SK-N-SH (cell line): ENCODE measurements at regions not wholly inside any gene's neighbourhood (a gene's known extent, or its start where the extent isn't known, plus 50 kb on each side); places are given as distances from the start of the nearest gene placed in this dataset.

Experiments
- CTCF ChIA-PET: fragments of 300-600, 350-600 bp; formaldehyde crosslinking; extraction: SDS; loops from one replicate; lab custom pipeline; 2021; lab: Yijun Ruan, JAX
- POLR2A ChIA-PET: fragments of 350-600 bp; sonication (Branson Sonifier 250); formaldehyde crosslinking; extraction: SDS; loops from one replicate; lab custom pipeline; 2020; ENCODE audit warnings: antibody characterized with exemption, inconsistent platforms; lab: Yijun Ruan, JAX
- DNase-seq: peaks from one replicate; pipeline ENCODE4 v3.0.0; 2012
- H2AFZ ChIP-seq: fragments of 200-600 bp; sonication (generic); 2 replicates; pipeline ENCODE4 v1.8.1; 2016; ENCODE audit warnings: antibody characterized with exemption, mild to moderate bottlenecking, low read depth
- H3F3A ChIP-seq: fragments of 200-600 bp; sonication (generic); replicated peaks from 2 replicates; pipeline ENCODE3; 2016; ENCODE audit warnings: antibody characterized with exemption, mild to moderate bottlenecking; ENCODE audit not compliant: insufficient read depth
- H3K27ac ChIP-seq, 2 experiments: fragments of 200-500 bp in 1 of 2; fragments of 200-600 bp in 1 of 2; sonication (Bioruptor generic) in 1 of 2; sonication (generic), shearing (Covaris generic) in 1 of 2; 2 replicates each; pipeline versions ENCODE4 v1.5.1 to v1.6.1; 2014 to 2016; ENCODE audit warnings: low read depth in 2 of 2, inconsistent platforms in 1 of 2, low read length in 1 of 2, mild to moderate bottlenecking in 1 of 2, mixed read lengths in 1 of 2
- H3K27me3 ChIP-seq: fragments of 200-600 bp; sonication (generic), shearing (Covaris generic); 2 replicates; pipeline ENCODE4 v1.6.1; 2016; ENCODE audit warnings: mixed run types; ENCODE audit not compliant: insufficient read depth
- H3K36me3 ChIP-seq, 2 experiments: fragments of 200-500 bp in 1 of 2; fragments of 200-600 bp in 1 of 2; sonication (Bioruptor generic) in 1 of 2; sonication (generic) in 1 of 2; replicated peaks in 1 of 2; 2 replicates each; pipeline versions ENCODE3 to v1.5.1; 2014 to 2016; ENCODE audit warnings: low read length in 1 of 2, mild to moderate bottlenecking in 1 of 2; ENCODE audit not compliant: insufficient read depth in 2 of 2, control insufficient read depth in 1 of 2
- H3K4me1 ChIP-seq, 2 experiments: fragments of 200-500 bp in 1 of 2; fragments of 200-600 bp in 1 of 2; sonication (Bioruptor generic) in 1 of 2; sonication (generic), shearing (Covaris generic) in 1 of 2; 2 replicates each; pipeline versions ENCODE4 v1.5.1 to v1.6.1; 2014 to 2016; ENCODE audit warnings: low read depth in 1 of 2, low read length in 1 of 2, mixed run types in 1 of 2; ENCODE audit not compliant: insufficient read depth in 2 of 2, control insufficient read depth in 1 of 2
- H3K4me2 ChIP-seq: fragments of 200-600 bp; sonication (generic), shearing (Covaris generic); 2 replicates; pipeline ENCODE4 v1.6.1; 2017; ENCODE audit warnings: mixed run types
- H3K4me3 ChIP-seq, 2 experiments: fragments of 200-500 bp in 1 of 2; fragments of 200-600 bp in 1 of 2; sonication (Bioruptor generic) in 1 of 2; sonication (generic), shearing (Covaris generic) in 1 of 2; 2 replicates each; pipeline versions ENCODE4 v1.5.1 to v1.8.1; 2014 to 2016; ENCODE audit warnings: low read depth in 2 of 2, inconsistent platforms in 1 of 2, low read length in 1 of 2, mild to moderate bottlenecking in 1 of 2, mixed read lengths in 1 of 2, moderate library complexity in 1 of 2
- H3K79me2 ChIP-seq: fragments of 200-600 bp; sonication (generic); 2 replicates; pipeline ENCODE4 v1.8.1; 2017; ENCODE audit warnings: mild to moderate bottlenecking; ENCODE audit not compliant: insufficient read depth
- H3K9ac ChIP-seq: fragments of 200-600 bp; sonication (generic); 2 replicates; pipeline ENCODE4 v1.6.1; 2017; ENCODE audit warnings: mixed run types
- H3K9me2 ChIP-seq: fragments of 200-600 bp; sonication (generic); 2 replicates; pipeline ENCODE4 v1.6.1; 2017; ENCODE audit warnings: mixed run types
- H3K9me3 ChIP-seq: fragments of 200-600 bp; sonication (generic); 2 replicates; pipeline ENCODE4 v1.6.1; 2017; ENCODE audit warnings: mixed run types, mild to moderate bottlenecking, moderate library complexity
- H4K20me1 ChIP-seq: fragments of 200-600 bp; sonication (generic); 2 replicates; pipeline ENCODE4 v1.6.1; 2017; ENCODE audit warnings: mild to moderate bottlenecking, mixed run types; ENCODE audit not compliant: insufficient read depth
- CHD2 ChIP-seq: fragments of 150-350 bp; IDR thresholded peaks from 2 replicates; pipeline ENCODE4 v1.6.1; 2018; ENCODE audit warnings: low read length; ENCODE audit not compliant: partially characterized antibody
- ELF1 ChIP-seq: IDR thresholded peaks from 2 replicates; pipeline ENCODE4 v1.4.0; 2012
- EP300 ChIP-seq, 2 experiments: IDR thresholded peaks; 2 replicates each; pipeline versions ENCODE4 v1.4.0 to v1.6.1; 2012; ENCODE audit warnings: borderline replicate concordance in 1 of 2, low read depth in 1 of 2, low read length in 1 of 2
- EZH2phosphoT487 ChIP-seq: fragments of 200-600 bp; sonication (generic); IDR thresholded peaks from 2 replicates; pipeline ENCODE4 v1.6.1; 2017; ENCODE audit warnings: low read depth, mixed run types, mild to moderate bottlenecking, antibody characterized with exemption, moderate library complexity, borderline replicate concordance
- GABPA ChIP-seq: IDR thresholded peaks from 2 replicates; pipeline ENCODE4 v1.4.0; 2012; ENCODE audit warnings: low read depth, mild to moderate bottlenecking
- GATA2 ChIP-seq: sonication (generic); formaldehyde crosslinking; IDR thresholded peaks from 2 replicates; pipeline ENCODE4 v1.5.0; 2020; ENCODE audit warnings: mild to moderate bottlenecking, missing genetic modification reagents
- JUND ChIP-seq: IDR thresholded peaks from 2 replicates; pipeline ENCODE4 v1.4.0; 2012
- NFIC ChIP-seq: IDR thresholded peaks from 2 replicates; pipeline ENCODE4 v1.4.0; 2012; ENCODE audit warnings: borderline replicate concordance
- NRF1 ChIP-seq: IDR thresholded peaks from 2 replicates; pipeline ENCODE4 v1.6.1; 2012; ENCODE audit warnings: low read depth, mild to moderate bottlenecking, low read length
- RAD21 ChIP-seq: IDR thresholded peaks from 2 replicates; pipeline ENCODE4 v1.6.1; 2012; ENCODE audit warnings: mild to moderate bottlenecking, low read length
- RFX5 ChIP-seq: IDR thresholded peaks from 2 replicates; pipeline ENCODE4 v1.6.1; 2012; ENCODE audit warnings: mild to moderate bottlenecking, improper control_type of control experiment, low read length
- RXRA ChIP-seq: IDR thresholded peaks from 2 replicates; pipeline ENCODE4 v1.4.0; 2012; ENCODE audit warnings: low read depth, mild to moderate bottlenecking, borderline replicate concordance
- SIN3A ChIP-seq: IDR thresholded peaks from 2 replicates; pipeline ENCODE4 v1.6.1; 2012; ENCODE audit warnings: low read depth, mild to moderate bottlenecking, low read length, moderate library complexity, borderline replicate concordance
- TAF1 ChIP-seq: IDR thresholded peaks from 2 replicates; pipeline ENCODE4 v1.6.1; 2012; ENCODE audit warnings: low read depth, mild to moderate bottlenecking, low read length, moderate library complexity, borderline replicate concordance
- WGBS: methylation state at CpG from one replicate; pipeline ENCODE4 v1.1.6; 2017; ENCODE audit warnings: low lambda C conversion rate; 5-methylcytosine and 5-hydroxymethylcytosine counted together
- TF ChIP-seq, protein P1 (sequence below): fragments of 200-600 bp; sonication (generic); IDR thresholded peaks from 2 replicates; pipeline ENCODE4 v1.6.1; 2017; ENCODE audit warnings: antibody characterized with exemption, mild to moderate bottlenecking, moderate library complexity
- TF ChIP-seq, protein P2 (sequence below): IDR thresholded peaks from 2 replicates; pipeline ENCODE4; 2012
- TF ChIP-seq, protein P3 (sequence below): IDR thresholded peaks from 2 replicates; pipeline ENCODE4 v1.4.0; 2012; ENCODE audit warnings: low read depth, borderline replicate concordance

DNA sequence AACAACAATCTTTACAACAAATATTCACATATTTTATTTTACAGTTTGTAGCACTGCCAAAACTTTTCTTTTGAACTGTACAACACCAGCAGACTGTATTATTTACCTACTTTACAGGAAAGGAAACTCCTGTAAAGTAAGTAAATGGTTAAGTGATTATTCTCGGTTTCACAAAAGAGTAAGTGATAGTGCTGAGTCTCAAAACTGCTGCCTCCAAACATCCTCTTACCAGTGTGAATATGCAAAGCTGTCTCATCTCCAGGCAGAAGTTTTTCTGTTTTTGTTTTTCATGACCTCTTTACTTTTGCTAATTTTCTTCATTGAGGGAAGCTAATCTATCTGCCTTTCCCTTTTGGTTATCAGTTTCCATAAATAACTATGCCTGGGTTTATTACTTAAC, 286.7 kb downstream of the SRGAP2C start:
- Histone ChIP-seq H2AFZ (no peak overlapping the region), H3K27me3 (no peaks in the 10 kb centered on the region; the same call in 1 of the 2 replicates), H3K9ac (no peak overlapping the region), H3K4me1 (no peaks in the 10 kb centered on the region), H3K79me2 (no peaks in the 10 kb centered on the region), H3K36me3 (no peaks in the 10 kb centered on the region), H3K9me3 (no peaks in the 10 kb centered on the region), H3K27ac (no peak overlapping the region), H4K20me1 (no peaks in the 10 kb centered on the region), H3K4me2 (no peak overlapping the region), H3K9me2 (no peaks in the 10 kb centered on the region), H3K4me3 (no peak overlapping the region), H3F3A (no peaks in the 10 kb centered on the region)
- CTCF ChIA-PET: no interaction called here
- no peak for TF ChIP-seq RAD21
- TF ChIP-seq TAF1: no peak
- no peak for TF ChIP-seq EZH2phosphoT487
- no peak for TF ChIP-seq ELF1
- no peak for TF ChIP-seq CHD2
- TF ChIP-seq RXRA: no peak
- TF ChIP-seq RFX5: no peak
- no peak for TF ChIP-seq GATA2 (CRISPR knock-in tag)
- no peak for TF ChIP-seq SIN3A
- POLR2A ChIA-PET: no interaction called here
- WGBS: 0% methylated on average over 1 of the region's 1 CpG
- DNase-seq: no peak

DNA sequence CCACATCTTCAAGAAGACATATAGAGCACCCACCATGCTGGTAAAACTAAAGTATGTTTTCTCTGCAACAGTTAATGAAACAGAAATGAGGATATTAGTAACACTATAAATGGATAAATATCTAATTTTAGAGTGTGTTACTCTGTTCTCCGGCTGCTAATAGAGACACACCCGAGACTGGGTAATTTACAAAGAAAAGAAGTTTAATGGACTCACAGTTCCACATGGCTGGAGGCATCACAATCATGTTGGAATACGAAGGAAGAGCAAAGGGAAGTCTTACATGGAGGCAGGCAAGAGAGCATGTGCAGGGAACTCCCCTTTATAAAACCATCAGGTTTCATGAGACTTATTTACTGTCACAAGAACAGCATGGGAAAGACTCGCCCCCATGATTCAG, 287.2 kb downstream of the SRGAP2C start:
- H3K9ac ChIP-seq: no peak overlapping the region
- H3K4me3 ChIP-seq: no peak overlapping the region
- no peaks in the 10 kb centered on the region for H3K36me3 ChIP-seq
- H3K79me2 ChIP-seq: no peaks in the 10 kb centered on the region
- H3K27ac ChIP-seq: no peak overlapping the region
- POLR2A ChIA-PET: no interaction called here
- H3K4me2 ChIP-seq: no peak overlapping the region
- H3K9me3 ChIP-seq: no peaks in the 10 kb centered on the region
- H4K20me1 ChIP-seq: no peaks in the 10 kb centered on the region
- H3F3A ChIP-seq: no peaks in the 10 kb centered on the region
- H3K27me3 ChIP-seq: no peaks in the 10 kb centered on the region; the same call in 1 of the 2 replicates
- 2% methylated on average over 4 of the region's 4 CpGs for WGBS
- TF ChIP-seq EP300 (IDR thresholded peaks at IDR 0.05; ENCODE audit: borderline replicate concordance in 1 of 2, low read depth in 1 of 2, low read length in 1 of 2): no peak
- TF ChIP-seq, all 33 proteins: peak for 0
- Histone ChIP-seq H2AFZ (no peak overlapping the region), H3K9me2 (no peaks in the 10 kb centered on the region), H3K4me1 (no peaks in the 10 kb centered on the region)
- no peak for DNase-seq
- CTCF ChIA-PET: no interaction called here

DNA sequence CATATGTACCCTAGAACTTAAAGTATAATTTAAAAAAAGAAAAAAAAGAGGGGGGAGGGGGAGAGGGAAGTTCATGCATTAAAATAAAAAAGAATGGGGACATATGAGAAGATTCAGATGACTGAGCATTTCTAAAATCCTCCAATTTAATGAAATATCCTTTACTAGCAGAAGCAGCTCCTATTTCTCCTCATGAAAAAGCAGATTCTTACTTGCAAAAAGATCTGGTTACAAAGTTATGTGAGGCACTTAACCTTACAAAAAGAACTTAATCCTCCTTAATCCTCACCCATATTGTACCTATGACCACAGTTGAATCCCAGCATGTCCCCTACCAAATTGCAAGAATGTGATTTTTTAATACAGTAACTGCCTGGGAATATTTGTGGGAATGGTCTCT, 298.5 kb downstream of the SRGAP2C start:
- H3K9ac ChIP-seq: no peak overlapping the region
- H4K20me1 ChIP-seq: no peaks in the 10 kb centered on the region
- H3K36me3 ChIP-seq: no peaks in the 10 kb centered on the region
- no peak overlapping the region for H2AFZ ChIP-seq
- no peak overlapping the region for H3K4me2 ChIP-seq
- no peaks in the 10 kb centered on the region for H3K79me2 ChIP-seq
- no peaks in the 10 kb centered on the region for H3K9me3 ChIP-seq
- CTCF ChIA-PET: no interaction called here
- H3K4me1 ChIP-seq: no peaks in the 10 kb centered on the region
- no peak overlapping the region for H3K4me3 ChIP-seq
- H3F3A ChIP-seq: no peaks in the 10 kb centered on the region
- no peak overlapping the region for H3K27ac ChIP-seq
- TF ChIP-seq NFIC: no peak
- TF ChIP-seq, protein P1, sequence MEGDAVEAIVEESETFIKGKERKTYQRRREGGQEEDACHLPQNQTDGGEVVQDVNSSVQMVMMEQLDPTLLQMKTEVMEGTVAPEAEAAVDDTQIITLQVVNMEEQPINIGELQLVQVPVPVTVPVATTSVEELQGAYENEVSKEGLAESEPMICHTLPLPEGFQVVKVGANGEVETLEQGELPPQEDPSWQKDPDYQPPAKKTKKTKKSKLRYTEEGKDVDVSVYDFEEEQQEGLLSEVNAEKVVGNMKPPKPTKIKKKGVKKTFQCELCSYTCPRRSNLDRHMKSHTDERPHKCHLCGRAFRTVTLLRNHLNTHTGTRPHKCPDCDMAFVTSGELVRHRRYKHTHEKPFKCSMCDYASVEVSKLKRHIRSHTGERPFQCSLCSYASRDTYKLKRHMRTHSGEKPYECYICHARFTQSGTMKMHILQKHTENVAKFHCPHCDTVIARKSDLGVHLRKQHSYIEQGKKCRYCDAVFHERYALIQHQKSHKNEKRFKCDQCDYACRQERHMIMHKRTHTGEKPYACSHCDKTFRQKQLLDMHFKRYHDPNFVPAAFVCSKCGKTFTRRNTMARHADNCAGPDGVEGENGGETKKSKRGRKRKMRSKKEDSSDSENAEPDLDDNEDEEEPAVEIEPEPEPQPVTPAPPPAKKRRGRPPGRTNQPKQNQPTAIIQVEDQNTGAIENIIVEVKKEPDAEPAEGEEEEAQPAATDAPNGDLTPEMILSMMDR: no peak
- no peak for TF ChIP-seq NRF1
- no peak for TF ChIP-seq RXRA
- TF ChIP-seq JUND: no peak
- TF ChIP-seq GABPA: no peak
- no peak for TF ChIP-seq SIN3A
- TF ChIP-seq RAD21: no peak
- TF ChIP-seq, protein P2, sequence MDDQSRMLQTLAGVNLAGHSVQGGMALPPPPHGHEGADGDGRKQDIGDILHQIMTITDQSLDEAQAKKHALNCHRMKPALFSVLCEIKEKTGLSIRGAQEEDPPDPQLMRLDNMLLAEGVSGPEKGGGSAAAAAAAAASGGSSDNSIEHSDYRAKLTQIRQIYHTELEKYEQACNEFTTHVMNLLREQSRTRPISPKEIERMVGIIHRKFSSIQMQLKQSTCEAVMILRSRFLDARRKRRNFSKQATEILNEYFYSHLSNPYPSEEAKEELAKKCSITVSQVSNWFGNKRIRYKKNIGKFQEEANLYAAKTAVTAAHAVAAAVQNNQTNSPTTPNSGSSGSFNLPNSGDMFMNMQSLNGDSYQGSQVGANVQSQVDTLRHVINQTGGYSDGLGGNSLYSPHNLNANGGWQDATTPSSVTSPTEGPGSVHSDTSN: no peak
- TF ChIP-seq, protein P3, sequence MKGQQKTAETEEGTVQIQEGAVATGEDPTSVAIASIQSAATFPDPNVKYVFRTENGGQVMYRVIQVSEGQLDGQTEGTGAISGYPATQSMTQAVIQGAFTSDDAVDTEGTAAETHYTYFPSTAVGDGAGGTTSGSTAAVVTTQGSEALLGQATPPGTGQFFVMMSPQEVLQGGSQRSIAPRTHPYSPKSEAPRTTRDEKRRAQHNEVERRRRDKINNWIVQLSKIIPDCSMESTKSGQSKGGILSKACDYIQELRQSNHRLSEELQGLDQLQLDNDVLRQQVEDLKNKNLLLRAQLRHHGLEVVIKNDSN: no peak
- TF ChIP-seq GATA2 (CRISPR knock-in tag): no peak
- TF ChIP-seq TAF1: no peak
- TF ChIP-seq, all 33 proteins: peak for 0
- no peaks in the 10 kb centered on the region for H3K9me2 ChIP-seq
- DNase-seq: no peak
- H3K27me3 ChIP-seq: 0 out of 2 replicates have a peak, but pooled peaks cover 6% of the 10 kb centered on the region
- POLR2A ChIA-PET: no interaction called here
